ENCODE measurements at regions not wholly inside any gene's neighbourhood (a gene's known extent, or its start where the extent isn't known, plus 50 kb on each side); places are given as distances from the start of the nearest gene placed in this dataset.

- Mint-ChIP-seq H3K9me3 (ENCODE audit: low read depth) (no peaks in the 10 kb centered on the region), H3K4me3 (ENCODE audit: unreplicated experiment) (no peak overlapping the region), H3K4me1 (ENCODE audit: low read depth) (peaks cover 62% of the 10 kb centered on the region), H3K27ac (ENCODE audit: unreplicated experiment) (no peak overlapping the region), H3K36me3 (ENCODE audit: low read depth) (no peaks in the 10 kb centered on the region), H3K27me3 (ENCODE audit: low read depth) (no peaks in the 10 kb centered on the region)
- DNase-seq (ENCODE audit: low spot score): no peak
- no peak for TF ChIP-seq CTCF (IDR thresholded peaks at IDR 0.05)
Observed at GRCh38 chr9:87342743-87343142, 154.9 kb upstream of the DAPK1 start.

GRCh38 chr9:87343816-87344430 is 153.7 kb upstream of the DAPK1 start:
- H3K4me3 Mint-ChIP-seq (ENCODE audit: unreplicated experiment): no peak overlapping the region
- H3K27me3 Mint-ChIP-seq (ENCODE audit: low read depth): no peaks in the 10 kb centered on the region
- H3K9me3 Mint-ChIP-seq (ENCODE audit: low read depth): no peaks in the 10 kb centered on the region
- no peak for TF ChIP-seq CTCF (IDR thresholded peaks at IDR 0.05)
- no peak for DNase-seq (ENCODE audit: low spot score)
- H3K36me3 Mint-ChIP-seq (ENCODE audit: low read depth): no peaks in the 10 kb centered on the region
- H3K4me1 Mint-ChIP-seq (ENCODE audit: low read depth): peaks cover 50% of the 10 kb centered on the region
- peak overlapping the region; percentile 8 for H3K27ac Mint-ChIP-seq (ENCODE audit: unreplicated experiment)

GRCh38 chr9:87346061-87346665 is 151.5 kb upstream of the DAPK1 start:
- no peak for DNase-seq (ENCODE audit: low spot score)
- Mint-ChIP-seq H3K27ac (ENCODE audit: unreplicated experiment) (no peak overlapping the region), H3K4me3 (ENCODE audit: unreplicated experiment) (no peak overlapping the region), H3K36me3 (ENCODE audit: low read depth) (no peaks in the 10 kb centered on the region), H3K4me1 (ENCODE audit: low read depth) (peaks cover 43% of the 10 kb centered on the region), H3K9me3 (ENCODE audit: low read depth) (peaks cover 6% of the 10 kb centered on the region), H3K27me3 (ENCODE audit: low read depth) (no peaks in the 10 kb centered on the region)
- no peak for TF ChIP-seq CTCF (IDR thresholded peaks at IDR 0.05)

- peaks cover 6% of the 10 kb centered on the region for H3K9me3 Mint-ChIP-seq (ENCODE audit: low read depth)
- DNase-seq (ENCODE audit: low spot score): no peak
- H3K4me1 Mint-ChIP-seq (ENCODE audit: low read depth): peaks cover 22% of the 10 kb centered on the region
- peak overlapping the region; percentile 70 for H3K27ac Mint-ChIP-seq (ENCODE audit: unreplicated experiment)
- no peaks in the 10 kb centered on the region for H3K27me3 Mint-ChIP-seq (ENCODE audit: low read depth)
- H3K36me3 Mint-ChIP-seq (ENCODE audit: low read depth): no peaks in the 10 kb centered on the region
- H3K4me3 Mint-ChIP-seq (ENCODE audit: unreplicated experiment): no peak overlapping the region
- no peak for TF ChIP-seq CTCF (IDR thresholded peaks at IDR 0.05)
Observed at GRCh38 chr9:87350915-87351314, 146.8 kb upstream of the DAPK1 start.

- no peak for DNase-seq (ENCODE audit: low spot score)
- Mint-ChIP-seq H3K27me3 (ENCODE audit: low read depth) (no peaks in the 10 kb centered on the region), H3K9me3 (ENCODE audit: low read depth) (peaks cover 9% of the 10 kb centered on the region), H3K4me3 (ENCODE audit: unreplicated experiment) (no peak overlapping the region), H3K27ac (ENCODE audit: unreplicated experiment) (no peak overlapping the region), H3K36me3 (ENCODE audit: low read depth) (no peaks in the 10 kb centered on the region), H3K4me1 (ENCODE audit: low read depth) (peaks cover 16% of the 10 kb centered on the region)
- TF ChIP-seq CTCF (IDR thresholded peaks at IDR 0.05): no peak
Observed at GRCh38 chr9:87353301-87353700, 144.4 kb upstream of the DAPK1 start.

Measured in chondrocyte (in vitro differentiated cells).